HepG2 (cell line): ENCODE measurements at regions not wholly inside any gene's neighbourhood (a gene's known extent, or its start where the extent isn't known, plus 50 kb on each side); places are given as distances from the start of the nearest gene placed in this dataset.

Experiments
- ATAC-seq: fragments of 200-7000 bp; cut with Tn5 transposase; 3 replicates; pipeline ENCODE4 v1.9.1; 2020; ENCODE audit warnings: mild to moderate bottlenecking, moderate library complexity
- BruUV-seq: library from RNA; stranded (reverse); fragments of 400-500 nt; replicated peaks from 2 replicates; lab custom pipeline; 2021; lab: Mats Ljungman, UMichigan
- CTCF ChIA-PET: fragments of 300-600 bp; formaldehyde crosslinking; extraction: SDS; loops from one replicate; lab custom pipeline; 2021; ENCODE audit warnings: low total read pairs, inconsistent platforms, low intra/inter-chr PET ratio; lab: Yijun Ruan, JAX
- POLR2A ChIA-PET: fragments of 350-600 bp; sonication (Branson Sonifier 250); formaldehyde crosslinking; loops from one replicate; lab custom pipeline; 2020; ENCODE audit warnings: antibody characterized with exemption, inconsistent platforms; lab: Yijun Ruan, JAX
- DNase-seq: peaks from one replicate; pipeline ENCODE4 v3.0.0-alpha.2; 2015; ENCODE audit warnings: low spot score
- FAIRE-seq: peaks from 3 replicates; lab custom pipeline; 2011; peaks lifted over from hg19 to GRCh38; lab: Jason Lieb, UNC
- H2AFZ ChIP-seq: one replicate; pipeline ENCODE4 v1.6.1; 2011; ENCODE audit warnings: low read length, inconsistent platforms
- H3K27ac ChIP-seq: fragments of 300-600 bp; 3 replicates; pipeline ENCODE4 v1.8.0; 2011; ENCODE audit warnings: mixed run types, mild to moderate bottlenecking, mixed read lengths, low read length, inconsistent platforms; ENCODE audit not compliant: insufficient read depth; ENCODE audit errors: extremely low read length
- H3K27me3 ChIP-seq, 2 experiments: fragments of 200-600 bp in 1 of 2; 2 replicates in 1 of 2; 3 replicates in 1 of 2; pipeline versions ENCODE4 v1.6.0 to v1.8.0; 2011; ENCODE audit warnings: low read length in 2 of 2, mild to moderate bottlenecking in 2 of 2, moderate library complexity in 2 of 2, inconsistent platforms in 1 of 2; ENCODE audit not compliant: insufficient read depth in 2 of 2, control insufficient read depth in 1 of 2
- H3K36me3 ChIP-seq, 2 experiments: fragments of 200-600 bp in 1 of 2; replicated peaks in 1 of 2; 2 replicates in 1 of 2; 3 replicates in 1 of 2; pipeline versions ENCODE4 v1.5.1 to v1.8.0; 2011; ENCODE audit warnings: low read length in 2 of 2, inconsistent platforms in 1 of 2; ENCODE audit not compliant: insufficient read depth in 2 of 2, control insufficient read depth in 1 of 2
- H3K4me1 ChIP-seq: 2 replicates; pipeline ENCODE4 v1.5.1; 2012; ENCODE audit warnings: low read length, inconsistent platforms; ENCODE audit not compliant: insufficient read depth
- H3K4me2 ChIP-seq: 2 replicates; pipeline ENCODE4 v1.6.0; 2011; ENCODE audit warnings: low read depth, low read length, inconsistent platforms
- H3K4me3 ChIP-seq, 3 experiments: fragments of 200-600 bp in 1 of 3; sonication (generic), shearing (Covaris generic) in 1 of 3; replicated peaks in 1 of 3; 2 replicates each; pipeline ENCODE4 v1.5.1; 2011 to 2016; ENCODE audit warnings: low read length in 3 of 3, inconsistent platforms in 2 of 3, low read depth in 2 of 3, mild to moderate bottlenecking in 2 of 3, control low read depth in 1 of 3, mixed read lengths in 1 of 3; ENCODE audit not compliant: insufficient read depth in 1 of 3
- H3K79me2 ChIP-seq: one replicate; pipeline ENCODE4 v1.6.1; 2011; ENCODE audit warnings: low read length, inconsistent platforms; ENCODE audit not compliant: insufficient read depth
- H3K9ac ChIP-seq: 2 replicates; pipeline ENCODE4 v1.6.0; 2011; ENCODE audit warnings: mild to moderate bottlenecking, low read depth, low read length, inconsistent platforms; ENCODE audit not compliant: insufficient read depth
- H3K9me3 ChIP-seq: 2 replicates; pipeline ENCODE4 v1.5.1; 2012; ENCODE audit warnings: mild to moderate bottlenecking, low read length
- H4K20me1 ChIP-seq: 2 replicates; pipeline ENCODE4 v1.6.0; 2011; ENCODE audit warnings: inconsistent platforms, mild to moderate bottlenecking, low read length, moderate library complexity; ENCODE audit not compliant: insufficient read depth
- GFI1 ChIP-seq: sonication (generic); formaldehyde crosslinking; IDR thresholded peaks from 2 replicates; pipeline ENCODE4 v1.5.0; 2020; ENCODE audit warnings: missing genetic modification reagents, mild to moderate bottlenecking, borderline replicate concordance
- JARID2 ChIP-seq: sonication (generic); formaldehyde crosslinking; IDR thresholded peaks from 2 replicates; pipeline ENCODE4 v1.8.1; 2023; ENCODE audit warnings: missing genetic modification reagents, inconsistent platforms; ENCODE audit not compliant: insufficient replicate concordance
- KAT8 ChIP-seq: IDR thresholded peaks from 2 replicates; pipeline ENCODE4 v1.6.1; 2016; ENCODE audit warnings: missing genetic modification reagents, missing compliant biosample characterization
- MYPOP ChIP-seq: sonication (generic); formaldehyde crosslinking; IDR thresholded peaks from 2 replicates; pipeline ENCODE4 v1.8.1; 2023; ENCODE audit warnings: mild to moderate bottlenecking, moderate library complexity, missing genetic modification reagents
- NFKBIZ ChIP-seq: IDR thresholded peaks from 2 replicates; pipeline ENCODE4 v1.6.1; 2018; ENCODE audit warnings: missing genetic modification reagents, missing compliant biosample characterization
- REL ChIP-seq: sonication (generic); formaldehyde crosslinking; conservative IDR thresholded peaks from 2 replicates; pipeline ENCODE4 v1.8.0; 2022; ENCODE audit warnings: mild to moderate bottlenecking, missing genetic modification reagents, moderate library complexity
- SETDB1 ChIP-seq: sonication (generic); formaldehyde crosslinking; IDR thresholded peaks from 2 replicates; pipeline ENCODE4 v1.5.1; 2020; ENCODE audit warnings: missing genetic modification reagents, mild to moderate bottlenecking, borderline replicate concordance
- ZNF646 ChIP-seq: sonication (generic); formaldehyde crosslinking; IDR thresholded peaks from 2 replicates; pipeline ENCODE4 v1.9.0; 2021; ENCODE audit warnings: mild to moderate bottlenecking, missing genetic modification reagents
- ZNF713 ChIP-seq: sonication (generic); formaldehyde crosslinking; IDR thresholded peaks from 2 replicates; pipeline ENCODE4 v1.4.0; 2020; ENCODE audit warnings: mild to moderate bottlenecking, missing genetic modification reagents
- whole genome bisulfite sequencing: methylation state at CpG from one replicate; pipeline ENCODE4 v1.1.6; 2017; ENCODE audit warnings: low lambda C conversion rate; 5-methylcytosine and 5-hydroxymethylcytosine counted together
- in situ Hi-C: cut with HindIII; loops from 2 replicates; pipeline ENCODE4 v1.10.0; 2017; ENCODE audit warnings: low pct_unique_long_range_greater_than_20kb; ENCODE audit not compliant: extremely low pct_ligation_motif_present
- intact Hi-C: fragments of 100-400 bp; cut with micrococcal nuclease; formaldehyde crosslinking; loops from one replicate; pipeline ENCODE4 v1.10.0; 2022; ENCODE audit not compliant: unreplicated experiment

- 90% methylated on average over 2 of the region's 2 CpGs for WGBS
- H2AFZ ChIP-seq, result no peak overlapping the region
- H3K4me2 ChIP-seq, result no peak overlapping the region
- peaks cover 0 to 26% of the 10 kb centered on the region in 2 experiments; a peak in 4 of 5 replicates for H3K27me3 ChIP-seq
- FAIRE-seq (no peak), DNase-seq (no peak)
- POLR2A ChIA-PET, result no interaction called here
- no peak overlapping the region for H3K9ac ChIP-seq
- H3K4me1 ChIP-seq, result peaks cover 52% of the 10 kb centered on the region
- no peaks in the 10 kb centered on the region for H3K36me3 ChIP-seq
- no peaks in the 10 kb centered on the region for H4K20me1 ChIP-seq
- no TSS peak for BruUV-seq
- CTCF ChIA-PET, result no interaction called here
- H3K79me2 ChIP-seq, result no peaks in the 10 kb centered on the region
- intact Hi-C loops, result no loop called here
- no peak overlapping the region for H3K27ac ChIP-seq
- in situ Hi-C loops, result no loop called here
- TF ChIP-seq MYPOP (CRISPR knock-in tag) (no peak), NFKBIZ (CRISPR knock-in tag) (no peak)
- TF ChIP-seq, all 625 proteins: peak for 0
- ATAC-seq, result no peak
- H3K9me3 ChIP-seq, result no peaks in the 10 kb centered on the region
- no peak overlapping the region for H3K4me3 ChIP-seq
Measured at GRCh38 chr2:45279356-45279755, 270.1 kb upstream of the SIX2 start.

GRCh38 chr2:45278365-45279078 lies 269.3 kb upstream of the SIX2 start:
- ATAC-seq (no peak), FAIRE-seq (no peak), DNase-seq (no peak)
- in situ Hi-C loops, result no loop called here
- H3K27me3 ChIP-seq, result peaks cover 0 to 19% of the 10 kb centered on the region in 2 experiments; a peak in 4 of 5 replicates
- intact Hi-C loops, result no loop called here
- H3K27ac ChIP-seq, result no peak overlapping the region
- H3K9ac ChIP-seq, result no peak overlapping the region
- BruUV-seq, result no TSS peak
- no peaks in the 10 kb centered on the region for H3K79me2 ChIP-seq
- peaks cover 60% of the 10 kb centered on the region for H3K4me1 ChIP-seq
- 60% methylated on average over 9 of the region's 9 CpGs for WGBS
- TF ChIP-seq ZNF646 (CRISPR knock-in tag), result no peak
- TF ChIP-seq ZNF713, result no peak
- no peak for TF ChIP-seq SETDB1
- no peak for TF ChIP-seq JARID2 (CRISPR knock-in tag)
- no peak for TF ChIP-seq KAT8
- TF ChIP-seq REL (CRISPR knock-in tag), result no peak
- TF ChIP-seq GFI1, result no peak
- H3K4me2 ChIP-seq, result no peak overlapping the region
- no peaks in the 10 kb centered on the region for H4K20me1 ChIP-seq
- CTCF ChIA-PET, result no interaction called here
- no peaks in the 10 kb centered on the region for H3K36me3 ChIP-seq
- POLR2A ChIA-PET, result interaction anchor here (1.2 kb wide), 1 partner anchor 21 kb away, joined by 3 read pairs; no protein-coding TSS in a partner anchor
- no peak overlapping the region for H2AFZ ChIP-seq
- no peak overlapping the region for H3K4me3 ChIP-seq
- no peaks in the 10 kb centered on the region for H3K9me3 ChIP-seq
